HCEC 1CT (cell line): ENCODE measurements at regions not wholly inside any gene's neighbourhood (a gene's known extent, or its start where the extent isn't known, plus 50 kb on each side); places are given as distances from the start of the nearest gene placed in this dataset.
A peak's percentile ranks its signal among the peaks of the same experiment; 100 is the strongest.

Source experiments
- DNase-seq: peaks from one replicate; pipeline ENCODE4 v3.0.0-alpha.2; 2017

GRCh38 chr14:25134184-25134583 is 84.2 kb upstream of the STXBP6 start:
- DNase-seq, result no peak

DNA sequence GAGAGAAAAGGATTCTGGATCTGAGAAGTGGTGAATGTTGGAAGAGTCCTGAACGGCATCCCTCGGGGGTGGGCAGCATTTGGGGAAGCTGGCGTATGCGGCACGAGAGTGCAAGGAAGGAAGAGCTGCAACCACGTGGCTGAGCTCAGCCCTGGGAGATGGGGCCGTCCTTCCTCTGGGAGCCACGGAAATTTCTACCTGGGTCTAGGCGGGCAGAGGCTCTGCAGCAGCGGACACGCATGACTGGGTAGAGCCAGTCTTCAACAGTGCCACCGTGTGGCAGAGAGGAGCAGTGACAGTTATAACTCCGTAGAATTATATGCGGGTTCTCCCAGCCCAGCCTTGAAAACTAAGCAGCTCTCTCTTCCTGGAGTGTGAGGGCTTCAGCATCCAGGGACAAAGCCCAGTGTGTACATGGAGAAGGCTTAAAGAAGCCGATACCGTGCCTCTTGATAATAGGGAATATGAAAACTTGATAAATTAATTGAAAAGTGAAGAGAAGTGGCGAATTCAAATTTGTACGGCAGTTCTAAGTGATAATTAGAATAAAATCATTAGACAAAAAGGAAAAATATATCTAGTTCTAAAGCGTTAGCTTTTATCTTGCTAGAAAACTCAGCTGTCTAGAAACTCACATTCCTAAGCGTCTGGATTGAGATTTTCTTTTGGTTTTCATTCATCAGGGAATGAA is 82.9 kb upstream of the STXBP6 start:
- DNase-seq, result peak; percentile 75

DNA sequence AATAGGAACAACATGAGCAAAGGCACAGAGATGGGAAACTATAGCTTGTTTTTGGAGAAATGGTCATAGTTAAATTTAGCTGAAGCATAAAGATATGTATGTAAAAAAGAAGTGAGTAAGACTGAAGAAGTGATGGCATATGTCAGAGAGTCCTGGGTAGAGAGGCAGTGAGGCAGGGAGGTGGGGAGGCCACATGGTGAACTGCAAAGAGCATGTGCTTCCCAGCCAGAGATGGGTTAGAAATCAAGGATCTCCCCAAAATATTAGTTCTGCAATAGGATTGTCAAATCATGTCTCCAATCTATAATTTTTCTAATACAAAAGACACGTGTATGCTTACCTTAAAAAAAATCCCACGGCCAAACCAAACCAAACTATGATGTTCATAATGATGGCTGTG is 82.1 kb upstream of the STXBP6 start:
- no peak for DNase-seq

DNA sequence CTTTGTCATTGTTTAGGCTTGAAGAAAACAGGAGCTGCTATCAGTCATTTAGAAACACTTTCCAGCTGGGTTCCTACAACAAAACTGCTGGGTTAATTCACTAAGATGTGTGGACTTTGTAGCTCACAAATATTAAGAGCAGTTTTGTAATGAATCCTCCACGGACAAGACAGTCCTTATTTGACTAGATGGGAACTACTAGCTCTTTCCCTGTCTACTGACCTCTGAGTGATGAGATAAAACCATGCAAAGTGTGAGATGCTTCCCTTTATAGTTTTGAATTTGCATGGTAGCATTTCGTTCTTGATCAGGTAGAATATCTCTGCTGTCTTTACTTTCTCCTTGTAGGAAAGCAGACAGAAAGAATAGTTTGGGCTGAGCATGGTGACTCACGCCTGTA is 72.9 kb upstream of the STXBP6 start:
- DNase-seq, result no peak

DNA sequence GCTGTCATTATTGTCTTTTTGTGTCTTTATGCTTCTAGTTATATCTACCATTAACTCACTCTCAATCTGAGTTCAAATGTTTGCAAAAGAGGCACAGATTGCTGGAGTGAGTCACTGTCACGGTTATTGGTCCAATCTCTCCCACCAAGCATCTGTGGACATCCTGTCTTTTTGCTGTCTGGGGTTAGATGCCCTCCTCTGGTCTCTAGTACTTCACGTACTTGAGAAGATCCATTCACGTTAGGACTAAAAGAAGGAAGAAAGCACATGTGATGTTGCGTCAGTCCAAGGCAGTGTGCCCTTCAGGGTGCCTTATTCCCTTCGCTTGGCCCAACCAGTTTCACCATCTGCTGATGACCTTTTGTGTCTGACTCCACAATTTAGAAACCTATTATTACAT is 72.3 kb upstream of the STXBP6 start:
- peak; percentile 63 for DNase-seq

- DNase-seq, result peak; percentile 96
Observed at GRCh38 chr14:25121337-25122129, 71.6 kb upstream of the STXBP6 start.

- no peak for DNase-seq
Observed at GRCh38 chr14:25120261-25120660, 70.3 kb upstream of the STXBP6 start.

- DNase-seq, result no peak
Observed at GRCh38 chr14:25118671-25119070, 68.7 kb upstream of the STXBP6 start.

DNA sequence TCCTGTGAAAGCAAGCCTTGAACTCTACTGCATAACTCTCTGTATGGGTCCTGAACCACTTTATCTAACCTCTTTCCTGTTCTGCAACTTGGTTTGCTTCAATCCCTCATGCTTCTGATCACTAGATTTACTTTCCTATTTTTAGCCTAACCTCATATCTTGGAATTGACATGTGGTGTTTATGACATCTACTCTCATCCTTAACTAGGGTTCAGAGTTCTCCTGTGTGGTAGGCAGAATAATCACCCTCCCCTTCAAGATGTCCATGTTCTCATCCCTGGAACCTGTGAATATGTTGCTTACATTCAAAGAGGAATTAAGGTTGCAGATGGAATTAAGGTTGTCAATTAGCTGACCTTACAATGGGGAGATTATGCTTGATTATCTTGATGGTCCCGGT is 67.4 kb upstream of the STXBP6 start:
- no peak for DNase-seq

GRCh38 chr14:25116607-25117006 is 66.7 kb upstream of the STXBP6 start:
- peak; percentile 40 for DNase-seq

GRCh38 chr14:25113394-25113793 is 63.4 kb upstream of the STXBP6 start:
- no peak for DNase-seq

DNA sequence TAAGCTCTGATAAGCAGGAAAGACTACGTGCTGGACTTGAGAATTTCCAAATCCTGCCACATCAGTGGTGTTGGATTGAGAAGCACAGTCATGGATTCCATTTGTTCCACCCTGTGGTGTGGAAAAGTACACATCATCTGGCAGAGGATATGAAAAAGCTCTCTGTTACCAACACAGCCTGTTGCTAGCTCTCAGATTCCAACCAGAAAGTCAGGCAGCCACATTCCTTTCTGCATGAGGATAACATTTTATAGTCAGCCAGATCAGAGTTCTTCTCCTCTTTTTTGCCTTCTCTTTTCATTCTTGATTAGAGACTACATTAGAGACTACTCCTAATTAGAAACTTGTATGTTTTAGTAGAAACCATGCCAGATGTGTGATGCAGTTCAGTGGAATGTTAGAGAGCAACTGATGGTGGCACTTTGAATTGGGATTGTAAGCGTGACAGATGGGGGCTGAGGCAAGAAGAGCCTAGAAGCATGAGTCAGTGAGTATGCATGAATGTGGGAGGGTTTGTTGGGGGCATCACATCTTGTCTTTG is 61.2 kb upstream of the STXBP6 start:
- peak; percentile 96 for DNase-seq

DNA sequence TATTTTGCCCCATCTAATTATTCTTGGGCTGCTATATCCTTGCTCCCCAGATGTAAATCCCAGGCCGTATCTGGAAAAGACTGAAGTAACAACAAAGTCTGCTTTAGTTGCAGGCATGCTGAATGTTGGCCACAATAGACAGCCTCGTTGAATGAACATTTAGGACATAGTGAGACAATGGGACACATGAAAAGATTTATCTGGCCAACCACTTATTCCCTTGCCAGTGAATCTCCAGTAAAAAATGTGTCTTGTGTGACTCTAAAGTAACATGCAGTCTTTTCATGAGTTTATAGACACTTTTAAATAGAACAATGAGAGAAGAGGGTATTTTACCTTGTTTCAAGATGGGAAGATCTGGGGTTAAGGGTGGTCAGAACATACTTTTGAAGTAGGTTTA is 60.2 kb upstream of the STXBP6 start:
- no peak for DNase-seq

GRCh38 chr14:25108959-25109358 is 59.0 kb upstream of the STXBP6 start:
- DNase-seq, result no peak

- DNase-seq, result no peak
Observed at GRCh38 chr14:25108291-25108690, 58.3 kb upstream of the STXBP6 start.

DNA sequence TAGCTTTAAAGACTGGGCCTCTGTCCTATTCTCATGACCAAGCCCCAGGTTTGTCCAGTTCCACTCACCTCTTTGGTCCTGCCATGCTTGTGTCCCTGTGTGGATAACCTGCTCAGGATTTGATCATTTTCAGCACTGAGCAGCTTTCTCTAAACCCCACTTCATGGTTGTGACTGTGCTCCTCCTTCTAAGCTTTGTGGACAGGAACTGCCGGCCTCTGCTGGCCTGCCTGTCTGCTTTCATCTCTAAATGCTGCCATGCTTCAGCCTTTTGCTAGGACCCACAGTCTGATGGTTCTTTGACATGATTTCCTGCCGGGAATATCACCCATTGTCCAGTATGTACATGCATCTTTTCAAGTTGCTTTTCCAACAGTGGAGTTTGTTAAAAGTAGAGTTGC is 53.9 kb upstream of the STXBP6 start:
- no peak for DNase-seq

GRCh38 chr14:25103271-25103670 is 53.3 kb upstream of the STXBP6 start:
- DNase-seq, result no peak

DNA sequence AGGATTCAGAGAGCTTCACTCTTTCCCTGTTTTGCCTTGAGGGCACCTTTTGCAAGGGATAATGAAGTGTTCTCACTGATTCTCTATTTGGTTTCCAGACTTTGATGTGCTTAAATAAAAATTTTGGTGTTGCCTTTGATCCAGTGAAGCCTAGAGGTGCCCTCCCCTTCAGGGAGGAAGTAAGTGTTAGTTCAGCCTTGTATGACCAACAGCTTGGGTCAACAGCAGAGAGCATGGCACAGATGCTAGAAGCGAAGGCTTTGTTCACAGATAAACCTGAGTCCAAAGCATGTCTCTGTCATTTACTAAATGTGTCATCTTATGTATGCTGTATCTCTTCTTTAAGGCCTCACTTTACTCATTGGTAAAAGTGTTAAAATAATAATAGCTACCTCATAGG is 52.8 kb upstream of the STXBP6 start:
- DNase-seq, result no peak

DNA sequence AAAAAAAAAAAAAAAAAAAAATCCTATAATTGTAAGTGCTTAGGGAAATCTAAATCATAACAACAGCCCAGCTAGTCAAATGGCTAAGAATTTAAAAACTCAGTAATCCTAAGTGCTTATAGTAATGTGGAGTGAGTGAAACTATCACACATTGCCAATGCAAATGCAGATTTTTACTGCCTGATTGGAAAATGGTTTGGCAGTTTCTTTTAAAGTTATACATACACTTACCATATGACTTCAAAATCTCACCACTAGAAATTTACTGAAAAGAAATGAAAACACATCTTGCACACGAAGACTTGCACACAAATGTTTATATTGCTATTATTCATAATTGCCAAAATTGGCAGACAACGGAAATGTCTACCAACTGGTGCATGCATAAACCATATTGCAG is 51.3 kb upstream of the STXBP6 start:
- DNase-seq, result no peak
